Activated naive CD8-positive, alpha-beta T cell treated with anti-CD3 and anti-CD28 coated beads, Interleukin-2, amount 10 ng/mL, durations not matched to agents 7 days and 5 days (primary cell): ENCODE measurements at regions not wholly inside any gene's neighbourhood (a gene's known extent, or its start where the extent isn't known, plus 50 kb on each side); places are given as distances from the start of the nearest gene placed in this dataset.
"Not testable (repeated sequence)": the region's sequence is repeated elsewhere in the genome, so short reads cannot be mapped to it uniquely, and the experiment has no call there.

Experiments
- ATAC-seq: fragments of 150-1000 bp; cut with Tn5 transposase; one replicate; pipeline ENCODE4 v1.10.0; 2021; ENCODE audit warnings: low read depth, moderate library complexity
- POLR2A ChIA-PET: fragments of 350-600 bp; sonication (Branson Sonifier 250); formaldehyde crosslinking; loops from one replicate; lab custom pipeline; 2021; ENCODE audit warnings: antibody characterized with exemption; lab: Charles Lee
- DNase-seq: peaks from one replicate; pipeline ENCODE4 v3.0.0; 2021
- H3K27ac Mint-ChIP-seq: one replicate; pipeline ENCODE4 v1.8.0; 2022; ENCODE audit warnings: mild to moderate bottlenecking, mixed read lengths
- H3K27me3 Mint-ChIP-seq: one replicate; pipeline ENCODE4 v1.8.0; 2022; ENCODE audit warnings: mild to moderate bottlenecking, moderate library complexity, mixed read lengths
- H3K36me3 Mint-ChIP-seq: one replicate; pipeline ENCODE4 v1.8.0; 2021; ENCODE audit warnings: mild to moderate bottlenecking, mixed read lengths
- H3K4me1 Mint-ChIP-seq: one replicate; pipeline ENCODE4 v1.8.0; 2021; ENCODE audit warnings: mixed read lengths
- H3K4me3 Mint-ChIP-seq: one replicate; pipeline ENCODE4 v1.8.0; 2022; ENCODE audit warnings: mild to moderate bottlenecking, moderate library complexity, mixed read lengths
- H3K9me3 Mint-ChIP-seq: one replicate; pipeline ENCODE4 v1.8.0; 2021; ENCODE audit warnings: mixed read lengths

- no peaks in the 10 kb centered on the region for H3K36me3 Mint-ChIP-seq
- H3K27me3 Mint-ChIP-seq: no peaks in the 10 kb centered on the region
- H3K4me1 Mint-ChIP-seq: no peaks in the 10 kb centered on the region
- H3K9me3 Mint-ChIP-seq: no peaks in the 10 kb centered on the region
- ATAC-seq: no peak
- POLR2A ChIA-PET: no interaction called here
- no peak overlapping the region for H3K4me3 Mint-ChIP-seq
- no peak for DNase-seq
- H3K27ac Mint-ChIP-seq: no peak overlapping the region
Measured at GRCh38 chr10:64690194-64690593, 1169.0 kb downstream of the REEP3 start.

DNA sequence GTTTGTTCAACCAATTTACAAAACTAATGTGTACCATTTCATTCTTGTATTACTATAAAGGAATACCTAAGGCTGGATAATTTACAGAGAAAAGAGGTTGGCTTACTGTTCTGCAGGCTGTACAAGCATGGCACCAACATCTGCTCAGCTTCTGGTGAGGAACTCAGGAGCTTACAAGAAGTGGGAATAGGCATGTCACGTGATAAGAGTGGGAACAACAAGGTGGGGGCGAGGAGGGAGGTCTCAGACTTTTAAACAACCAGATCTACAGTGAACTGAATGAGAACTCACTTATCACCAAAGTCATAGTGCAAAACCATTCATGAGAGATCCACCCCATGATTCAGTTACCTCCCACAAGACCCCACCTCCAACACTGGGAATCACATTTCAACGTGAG lies 1178.0 kb downstream of the REEP3 start:
- Mint-ChIP-seq H3K27me3 (no peaks in the 10 kb centered on the region), H3K27ac (no peak overlapping the region), H3K4me3 (no peak overlapping the region), H3K9me3 (peaks cover 2% of the 10 kb centered on the region), H3K36me3 (no peaks in the 10 kb centered on the region), H3K4me1 (no peaks in the 10 kb centered on the region)
- DNase-seq: no peak
- no peak for ATAC-seq
- POLR2A ChIA-PET: no interaction called here

- H3K36me3 Mint-ChIP-seq, H3K27me3 Mint-ChIP-seq, DNase-seq, H3K4me1 Mint-ChIP-seq, H3K27ac Mint-ChIP-seq, POLR2A ChIA-PET, H3K4me3 Mint-ChIP-seq, H3K9me3 Mint-ChIP-seq, ATAC-seq: not testable (repeated sequence)
Measured at GRCh38 chr10:64702086-64702485, 1180.9 kb downstream of the REEP3 start.

GRCh38 chr10:64708884-64709681 lies 1187.9 kb downstream of the REEP3 start:
- Mint-ChIP-seq H3K27me3 (no peaks in the 10 kb centered on the region), H3K27ac (no peak overlapping the region)

GRCh38 chr10:64726466-64726865 lies 1205.3 kb downstream of the REEP3 start:
- POLR2A ChIA-PET: no interaction called here

More at GRCh38 chr10:64708884-64709681, 1187.9 kb downstream of the REEP3 start:
- ATAC-seq (no peak), DNase-seq (no peak)
- POLR2A ChIA-PET: no interaction called here
- no peaks in the 10 kb centered on the region for H3K36me3 Mint-ChIP-seq
- H3K9me3 Mint-ChIP-seq: no peaks in the 10 kb centered on the region
- no peaks in the 10 kb centered on the region for H3K4me1 Mint-ChIP-seq
- H3K4me3 Mint-ChIP-seq: no peak overlapping the region

DNA sequence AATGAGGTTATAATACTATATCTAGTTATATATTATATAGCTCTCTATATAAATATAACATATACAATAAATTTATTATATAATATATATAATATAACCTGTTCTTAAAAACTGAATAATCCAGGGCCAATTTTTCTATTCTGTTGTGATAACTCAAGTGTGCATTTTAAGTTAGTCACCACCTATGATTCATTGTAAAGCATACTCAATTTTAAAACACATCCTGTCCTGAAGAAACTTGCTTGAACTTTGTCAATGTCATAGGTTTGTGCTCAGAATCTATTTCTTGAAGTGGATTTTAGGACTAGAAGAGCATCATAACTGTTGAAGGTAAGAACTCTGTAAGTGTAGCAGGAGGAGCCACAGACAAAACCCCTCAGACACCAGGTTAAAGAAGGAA lies 1209.8 kb downstream of the REEP3 start:
- ATAC-seq (no peak), DNase-seq (no peak)
- POLR2A ChIA-PET: no interaction called here
- H3K9me3 Mint-ChIP-seq: no peaks in the 10 kb centered on the region
- H3K27me3 Mint-ChIP-seq: no peaks in the 10 kb centered on the region
- H3K4me1 Mint-ChIP-seq: no peaks in the 10 kb centered on the region
- H3K36me3 Mint-ChIP-seq: no peaks in the 10 kb centered on the region
- H3K4me3 Mint-ChIP-seq: no peak overlapping the region
- no peak overlapping the region for H3K27ac Mint-ChIP-seq

More at GRCh38 chr10:64726466-64726865, 1205.3 kb downstream of the REEP3 start:
- no peak for DNase-seq
- no peaks in the 10 kb centered on the region for H3K27me3 Mint-ChIP-seq
- H3K36me3 Mint-ChIP-seq: no peaks in the 10 kb centered on the region
- H3K27ac Mint-ChIP-seq: no peak overlapping the region
- H3K9me3 Mint-ChIP-seq: no peaks in the 10 kb centered on the region
- H3K4me1 Mint-ChIP-seq: no peaks in the 10 kb centered on the region
- no peak for ATAC-seq
- H3K4me3 Mint-ChIP-seq: no peak overlapping the region

DNA sequence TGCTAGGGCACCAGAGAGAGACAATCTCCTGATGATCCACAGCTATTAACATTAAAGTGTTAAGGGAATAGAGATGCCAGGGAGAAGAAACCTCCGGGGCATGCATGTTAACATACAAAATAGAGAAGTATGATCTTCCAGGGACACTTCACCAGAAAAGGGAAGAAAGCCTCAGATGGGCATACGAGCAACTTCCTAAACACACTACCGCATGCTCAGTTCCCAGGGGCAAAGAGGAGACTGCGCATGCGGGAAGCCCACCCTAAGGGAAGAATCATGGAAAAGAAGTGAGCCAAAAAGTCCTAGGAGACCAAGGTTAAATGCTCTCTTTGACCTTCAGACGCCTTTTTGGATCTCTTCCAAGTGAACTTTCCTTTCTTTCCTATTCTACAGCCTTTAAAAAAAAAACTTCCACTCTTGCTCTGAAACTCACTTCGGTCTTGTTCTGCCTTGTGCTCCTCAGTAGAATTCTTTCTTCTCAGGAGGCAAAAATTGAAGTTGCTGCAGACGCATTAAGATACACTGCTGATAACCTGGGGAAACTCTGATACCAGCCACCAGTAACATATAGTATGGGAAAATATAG lies 1211.3 kb downstream of the REEP3 start:
- Mint-ChIP-seq H3K4me1 (no peaks in the 10 kb centered on the region), H3K36me3 (no peaks in the 10 kb centered on the region), H3K27ac (no peak overlapping the region), H3K27me3 (no peaks in the 10 kb centered on the region), H3K4me3 (no peak overlapping the region), H3K9me3 (no peaks in the 10 kb centered on the region)
- ATAC-seq (no peak), DNase-seq (no peak)
- POLR2A ChIA-PET: no interaction called here

GRCh38 chr10:64733980-64734379 lies 1212.8 kb downstream of the REEP3 start:
- H3K9me3 Mint-ChIP-seq: no peaks in the 10 kb centered on the region
- H3K4me1 Mint-ChIP-seq: no peaks in the 10 kb centered on the region
- POLR2A ChIA-PET: no interaction called here
- no peaks in the 10 kb centered on the region for H3K36me3 Mint-ChIP-seq
- H3K4me3 Mint-ChIP-seq: no peak overlapping the region
- ATAC-seq (no peak), DNase-seq (no peak)
- H3K27me3 Mint-ChIP-seq: no peaks in the 10 kb centered on the region
- no peak overlapping the region for H3K27ac Mint-ChIP-seq

GRCh38 chr10:64738462-64738861 lies 1217.3 kb downstream of the REEP3 start:
- POLR2A ChIA-PET: no interaction called here

DNA sequence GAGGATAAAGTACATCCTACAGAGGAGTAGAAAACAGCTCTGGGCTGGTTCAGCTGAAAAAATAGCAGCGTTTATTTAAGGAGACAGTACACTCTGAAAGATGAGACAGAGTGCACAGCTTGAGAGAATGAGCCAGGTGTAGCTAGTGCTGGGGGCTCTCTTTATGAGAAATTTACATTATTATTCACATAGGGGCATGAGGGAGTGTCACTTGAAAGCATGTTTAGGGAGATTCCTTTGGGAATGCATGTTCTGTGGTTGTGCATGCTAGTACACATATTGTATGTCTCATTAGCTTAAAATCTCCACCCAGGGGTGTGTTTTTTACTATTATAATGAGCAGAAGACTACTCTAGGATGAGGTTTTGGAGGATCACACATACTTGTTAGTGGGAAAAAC lies 1224.4 kb downstream of the REEP3 start:
- POLR2A ChIA-PET: no interaction called here
- DNase-seq (no peak), ATAC-seq (no peak)
- H3K27me3 Mint-ChIP-seq: no peaks in the 10 kb centered on the region
- H3K27ac Mint-ChIP-seq: no peak overlapping the region
- no peaks in the 10 kb centered on the region for H3K4me1 Mint-ChIP-seq
- H3K9me3 Mint-ChIP-seq: peaks cover 1% of the 10 kb centered on the region
- H3K4me3 Mint-ChIP-seq: no peak overlapping the region
- no peaks in the 10 kb centered on the region for H3K36me3 Mint-ChIP-seq

More at GRCh38 chr10:64738462-64738861, 1217.3 kb downstream of the REEP3 start:
- no peaks in the 10 kb centered on the region for H3K4me1 Mint-ChIP-seq
- ATAC-seq (no peak), DNase-seq (no peak)
- no peaks in the 10 kb centered on the region for H3K27me3 Mint-ChIP-seq
- H3K36me3 Mint-ChIP-seq: no peaks in the 10 kb centered on the region
- no peak overlapping the region for H3K27ac Mint-ChIP-seq
- no peak overlapping the region for H3K4me3 Mint-ChIP-seq
- no peaks in the 10 kb centered on the region for H3K9me3 Mint-ChIP-seq

GRCh38 chr10:64750672-64751071 lies 1229.5 kb downstream of the REEP3 start:
- POLR2A ChIA-PET: no interaction called here
- Mint-ChIP-seq H3K9me3 (peaks cover 1% of the 10 kb centered on the region), H3K27me3 (no peaks in the 10 kb centered on the region), H3K4me1 (no peaks in the 10 kb centered on the region), H3K4me3 (no peak overlapping the region), H3K27ac (no peak overlapping the region), H3K36me3 (no peaks in the 10 kb centered on the region)
- no peak for ATAC-seq
- DNase-seq: no peak

GRCh38 chr10:64753516-64753915 lies 1232.3 kb downstream of the REEP3 start:
- no peak for ATAC-seq
- no peak overlapping the region for H3K27ac Mint-ChIP-seq
- POLR2A ChIA-PET: no interaction called here
- H3K36me3 Mint-ChIP-seq: no peaks in the 10 kb centered on the region
- H3K4me1 Mint-ChIP-seq: no peaks in the 10 kb centered on the region
- DNase-seq: no peak
- H3K27me3 Mint-ChIP-seq: no peaks in the 10 kb centered on the region
- H3K4me3 Mint-ChIP-seq: no peak overlapping the region
- no peaks in the 10 kb centered on the region for H3K9me3 Mint-ChIP-seq

GRCh38 chr10:64760371-64760770 lies 1239.2 kb downstream of the REEP3 start:
- Mint-ChIP-seq H3K4me1 (no peaks in the 10 kb centered on the region), H3K36me3 (no peaks in the 10 kb centered on the region), H3K9me3 (peaks cover 1% of the 10 kb centered on the region), H3K4me3 (no peak overlapping the region), H3K27me3 (no peaks in the 10 kb centered on the region), H3K27ac (no peak overlapping the region)
- POLR2A ChIA-PET: no interaction called here
- no peak for DNase-seq
- no peak for ATAC-seq

- DNase-seq (no peak), ATAC-seq (no peak)
- H3K9me3 Mint-ChIP-seq: peaks cover 1% of the 10 kb centered on the region
- H3K27me3 Mint-ChIP-seq: no peaks in the 10 kb centered on the region
- H3K27ac Mint-ChIP-seq: no peak overlapping the region
- no peaks in the 10 kb centered on the region for H3K4me1 Mint-ChIP-seq
- POLR2A ChIA-PET: no interaction called here
- no peak overlapping the region for H3K4me3 Mint-ChIP-seq
- H3K36me3 Mint-ChIP-seq: no peaks in the 10 kb centered on the region
Measured at GRCh38 chr10:64762861-64763260, 1241.7 kb downstream of the REEP3 start.
